Renal cortex interstitium (tissue), 11 donors: ENCODE measurements at regions not wholly inside any gene's neighbourhood (a gene's known extent, or its start where the extent isn't known, plus 50 kb on each side); places are given as distances from the start of the nearest gene placed in this dataset.

Experiments used
- DNase-seq, 11 donors: peaks; one replicate each; pipeline ENCODE4 v3.0.0-alpha.2; 2013; ENCODE audit warnings: low read depth in 9 of 11, low spot score in 4 of 11; ENCODE audit errors: extremely low read depth in 1 of 11

DNA sequence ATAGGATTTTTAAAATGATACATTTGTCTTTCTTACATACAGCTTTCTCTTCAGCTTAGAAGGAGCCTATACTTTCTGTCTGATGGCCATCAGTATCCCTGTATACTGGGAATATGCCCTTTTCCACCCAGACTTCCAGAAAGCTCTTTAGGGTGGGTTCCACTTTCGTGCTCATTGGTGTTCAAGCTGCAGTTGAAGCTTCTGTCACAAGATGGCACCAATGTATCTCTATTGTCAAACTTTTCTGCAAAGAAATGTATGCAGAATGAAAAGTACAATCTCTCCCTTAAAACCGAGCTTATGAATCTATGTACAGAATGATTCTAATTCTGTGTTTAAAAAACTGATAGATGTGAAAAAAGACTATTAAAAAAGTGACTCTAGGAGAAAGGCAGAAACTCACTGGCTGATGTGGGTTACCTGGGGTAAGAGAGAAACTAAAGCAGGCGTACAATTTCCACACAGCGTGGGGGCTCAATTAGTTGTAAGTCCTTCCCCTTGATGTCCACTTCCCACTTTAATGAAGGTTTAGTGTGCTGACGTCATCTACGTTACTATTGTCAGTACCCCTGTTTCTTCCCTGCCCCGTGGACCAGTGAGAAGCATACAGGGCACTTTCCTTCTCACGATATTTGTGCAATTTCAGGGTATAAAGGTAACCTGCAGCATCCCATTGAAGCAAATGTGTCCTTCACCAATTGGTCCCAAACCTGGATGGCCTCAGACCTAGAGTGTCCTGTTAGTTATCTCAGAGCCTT is 57.3 kb upstream of the TCEAL2 start:
- peak in 8 of 11 donors; percentile 2 to 16 (median 5) for DNase-seq

DNA sequence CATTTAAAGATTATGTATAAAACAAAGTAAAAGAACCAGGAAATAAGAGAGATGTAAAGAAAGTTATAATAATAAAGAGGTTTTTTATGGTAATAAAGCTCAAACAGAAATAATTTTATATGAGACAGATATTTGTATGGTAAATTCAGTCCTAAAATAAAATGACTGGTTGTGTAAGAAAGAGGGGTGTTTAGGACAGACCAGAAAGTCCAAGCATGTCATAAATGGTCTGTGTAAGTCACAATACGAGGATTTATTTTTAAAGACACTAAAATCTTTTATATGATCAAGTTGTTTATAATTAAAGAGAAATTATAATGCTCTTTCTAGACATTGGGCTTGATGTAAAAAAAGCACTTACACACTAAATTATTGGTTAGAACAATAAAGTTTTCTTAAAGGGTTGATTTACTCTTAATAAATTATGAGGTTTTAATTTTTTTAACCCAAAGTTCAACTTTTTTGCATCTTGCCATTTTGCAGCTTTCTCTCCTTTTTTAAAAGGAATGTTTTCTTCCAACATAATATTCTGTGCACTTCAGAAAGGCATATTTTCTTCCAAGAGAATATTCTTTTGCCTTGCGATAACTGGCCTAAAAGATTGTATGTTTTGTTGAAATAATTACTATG is 61.9 kb upstream of the TCEAL2 start:
- DNase-seq: no peak

DNA sequence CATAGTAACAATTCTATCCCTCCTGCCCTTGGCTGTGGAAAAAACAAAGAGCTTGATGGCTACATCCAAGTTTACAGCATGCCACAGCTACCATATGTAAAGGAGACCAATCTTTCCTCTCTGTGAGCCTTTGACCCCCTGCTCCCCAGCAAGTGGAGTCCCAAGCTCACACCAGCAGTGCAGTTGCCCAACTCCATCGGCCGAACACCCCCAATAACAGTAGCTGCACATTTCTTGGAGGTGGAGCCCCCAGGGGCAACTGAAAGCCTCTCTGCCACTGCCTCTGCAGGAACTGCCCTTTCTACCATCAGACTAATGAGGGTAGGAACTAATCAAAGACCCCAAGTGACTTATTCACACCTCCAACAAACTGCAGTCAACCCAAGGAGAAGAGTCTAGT is 81.0 kb upstream of the TCEAL2 start:
- no peak for DNase-seq

DNA sequence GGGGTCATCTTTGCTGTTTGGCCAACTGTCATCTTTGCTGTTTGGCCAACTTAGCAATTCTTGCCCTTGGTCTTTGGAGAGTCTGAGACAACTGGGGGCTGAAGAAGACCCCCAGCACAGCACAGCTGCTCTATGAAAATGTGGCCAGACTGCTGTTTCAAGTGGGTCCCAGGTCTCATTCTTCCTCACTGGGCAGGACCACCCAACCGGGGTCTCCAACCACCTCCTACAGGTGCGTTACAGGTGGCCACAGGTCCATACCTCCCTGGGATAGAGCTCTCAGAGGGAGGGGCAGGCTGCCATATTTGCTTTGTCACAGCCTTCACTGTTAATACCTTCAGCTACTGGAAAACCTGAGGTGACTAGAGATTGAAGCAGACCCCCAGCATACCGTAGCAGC is 82.1 kb upstream of the TCEAL2 start:
- no peak for DNase-seq

DNA sequence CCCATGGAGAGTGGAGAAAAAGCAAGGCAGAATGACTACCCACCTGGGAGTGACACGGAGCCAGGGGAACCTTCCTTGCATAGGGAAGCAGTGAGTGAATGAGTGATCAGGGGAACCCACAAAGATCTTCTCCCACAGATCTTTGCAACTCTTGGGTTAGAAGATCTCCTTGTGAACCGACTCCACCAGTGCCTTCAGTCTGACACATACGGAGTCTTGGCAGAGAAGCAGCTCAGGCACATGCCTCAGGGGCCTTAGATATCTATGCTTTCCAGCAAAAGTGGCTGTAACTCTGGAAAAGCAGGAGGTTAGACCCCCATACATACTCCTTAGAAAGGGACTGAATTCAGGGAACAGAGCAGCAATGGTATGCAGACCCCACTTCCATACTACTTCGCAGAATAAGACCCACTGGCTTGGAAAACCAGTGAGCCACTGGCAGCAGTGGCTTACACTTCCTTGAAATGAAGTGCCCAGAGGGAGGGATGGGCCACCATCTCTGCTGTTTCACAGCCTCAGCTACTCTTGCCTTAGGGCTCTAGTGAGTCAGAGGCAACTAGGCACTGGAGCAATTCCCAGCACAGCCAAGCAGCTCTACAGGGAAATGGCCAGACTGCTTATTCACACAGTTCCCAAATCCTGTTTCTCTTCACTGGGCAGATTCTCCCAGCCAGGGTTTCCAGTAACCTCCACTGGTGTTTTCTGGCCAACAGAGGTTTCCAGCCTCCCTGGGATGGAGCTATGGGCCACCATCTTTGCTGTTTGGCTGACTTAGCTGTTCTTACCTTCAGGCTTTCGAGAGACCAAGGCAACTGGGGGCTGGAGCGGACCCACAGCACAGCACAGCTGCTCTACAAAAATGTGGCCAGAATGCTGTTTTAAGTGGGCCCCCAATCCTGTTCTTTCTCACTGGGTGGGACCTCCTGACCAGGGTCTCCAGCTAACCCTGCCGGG is 82.8 kb upstream of the TCEAL2 start:
- DNase-seq: no peak

DNA sequence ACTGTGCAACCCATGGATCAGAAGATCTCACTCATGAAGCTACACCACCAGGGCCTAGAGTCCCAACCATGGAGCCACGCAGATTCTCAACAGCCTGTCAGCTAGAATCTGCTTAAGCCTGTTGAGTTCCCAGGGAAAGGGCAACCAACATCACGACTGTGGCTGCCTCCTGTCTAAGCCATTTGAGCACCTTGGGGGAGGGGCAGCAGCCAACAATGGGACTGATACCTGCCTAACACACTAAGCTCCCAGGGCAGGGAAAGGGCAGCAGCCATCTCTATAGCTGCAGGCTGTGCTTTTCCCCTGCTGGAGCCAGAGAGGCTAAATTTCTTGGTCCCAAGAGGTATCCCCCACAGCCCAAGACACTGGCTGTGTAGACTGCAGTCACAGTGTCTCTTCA is 96.5 kb upstream of the TCEAL2 start:
- DNase-seq: no peak

DNA sequence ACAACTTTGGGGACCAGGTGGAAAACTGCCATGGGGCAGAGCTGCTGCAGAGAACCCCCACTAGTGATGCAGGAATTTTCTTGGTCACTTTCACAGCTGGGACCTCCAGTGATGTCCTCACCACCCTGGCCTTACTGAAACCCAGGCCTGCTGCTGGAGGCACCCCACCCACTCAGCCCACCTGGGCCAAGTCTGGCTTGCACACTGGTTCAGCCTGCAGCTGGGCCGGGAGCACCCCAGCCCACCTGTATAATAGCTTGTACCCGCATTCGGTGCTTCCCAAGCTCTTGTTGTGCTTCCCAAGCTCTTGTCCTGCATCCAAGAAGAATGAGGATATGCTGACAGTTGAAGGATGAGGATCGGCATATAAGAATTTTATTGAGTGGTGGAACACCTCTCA is 86.4 kb upstream of the ZMAT1 start:
- no peak for DNase-seq

DNA sequence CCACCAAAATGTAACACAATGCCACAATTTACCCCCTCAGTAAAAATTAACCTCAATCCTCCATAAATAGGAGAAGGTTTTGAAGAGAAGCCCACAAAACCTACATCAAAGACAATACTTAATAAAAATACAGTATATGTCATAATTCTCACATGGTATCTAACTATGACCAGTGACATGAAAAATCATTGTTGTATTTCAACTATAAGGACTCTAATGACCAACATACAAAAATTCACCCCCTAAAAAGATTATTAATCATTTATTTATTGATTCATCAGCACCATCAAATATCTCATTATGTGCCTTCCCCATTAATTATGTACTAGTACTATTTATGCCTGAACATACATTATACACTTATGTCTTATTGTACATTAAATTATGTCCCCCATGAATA is 77.1 kb upstream of the ZMAT1 start:
- DNase-seq: no peak

DNA sequence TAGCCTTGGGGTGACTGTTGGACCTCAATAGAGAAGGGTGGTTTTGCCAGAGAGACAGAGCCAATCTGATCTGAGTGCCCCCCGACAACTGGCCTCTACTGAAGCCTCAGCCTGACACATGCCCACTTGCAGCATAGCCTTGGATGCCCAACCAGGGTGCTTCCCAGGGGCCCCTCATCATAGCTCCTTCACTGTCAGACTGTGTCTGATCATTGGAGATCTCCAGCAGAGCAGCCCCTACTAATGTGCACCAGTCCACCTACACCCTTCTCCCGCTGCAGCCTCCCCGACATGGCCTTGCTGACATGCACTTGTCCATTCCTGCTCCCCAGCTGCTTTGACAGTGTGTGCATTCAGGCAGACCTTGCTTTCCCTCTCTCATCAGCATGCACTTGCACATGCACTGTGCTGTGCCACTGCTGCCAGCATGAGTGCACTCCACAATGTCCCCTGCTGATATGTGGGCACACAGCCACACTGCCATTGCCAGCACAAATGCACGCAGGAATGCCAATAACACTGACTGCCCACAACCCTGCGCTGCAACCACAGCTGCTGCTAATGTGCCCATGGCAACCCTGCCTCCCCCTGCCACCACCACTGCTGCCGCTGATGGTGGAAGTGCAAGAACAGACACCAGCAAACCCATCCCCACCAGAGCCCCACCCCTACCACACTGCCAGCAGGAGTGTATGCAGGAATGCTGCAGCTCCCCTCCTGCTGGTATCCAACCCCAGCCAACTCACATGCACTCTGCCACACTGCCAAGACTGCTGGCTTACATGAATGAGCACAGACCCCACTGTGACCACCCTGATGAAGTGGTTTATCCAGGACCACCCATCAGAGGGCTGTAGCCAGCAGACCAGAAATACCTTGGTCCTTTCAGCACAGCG is 68.1 kb upstream of the ZMAT1 start:
- no peak for DNase-seq

DNA sequence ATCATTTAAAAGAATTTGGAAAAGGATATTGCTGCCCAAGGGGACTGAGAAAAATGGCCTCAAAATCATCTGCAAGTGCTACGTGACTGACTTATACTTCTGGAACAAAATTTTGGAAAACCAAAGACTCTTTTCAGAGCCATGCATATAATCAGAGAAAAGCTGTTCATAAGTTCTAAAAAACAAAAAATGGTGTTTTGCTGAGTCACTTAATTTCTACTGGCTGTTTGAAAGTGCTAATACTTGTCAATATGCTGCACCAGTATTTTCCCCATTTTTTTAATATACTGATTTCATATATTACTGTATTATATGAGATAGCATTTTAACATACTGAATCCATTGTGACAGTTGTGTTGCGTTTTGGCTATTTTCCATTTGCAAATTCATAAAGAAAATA is 61.5 kb upstream of the ZMAT1 start:
- no peak for DNase-seq

DNA sequence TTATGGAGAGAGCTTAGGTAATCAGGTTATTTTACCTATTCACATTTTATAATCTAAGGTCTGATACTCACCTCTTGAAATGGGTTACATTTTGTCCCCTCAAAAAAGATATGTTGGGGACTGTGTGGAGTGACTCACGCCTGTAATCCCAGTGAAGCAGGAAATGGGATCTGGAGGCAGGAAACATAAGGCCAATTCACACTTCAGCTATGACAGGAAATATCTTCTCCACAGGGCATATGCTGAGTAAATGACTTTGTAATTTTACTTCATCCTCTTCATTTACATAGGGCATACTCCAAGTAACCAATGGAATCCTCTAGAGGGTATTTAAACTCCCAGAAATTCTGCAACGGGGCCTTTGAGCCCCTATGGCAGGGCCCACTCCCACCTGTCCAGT is 54.8 kb upstream of the ZMAT1 start:
- DNase-seq: no peak
